PC-3 (cell line): ENCODE measurements at regions not wholly inside any gene's neighbourhood (a gene's known extent, or its start where the extent isn't known, plus 50 kb on each side); places are given as distances from the start of the nearest gene placed in this dataset.

Experiments
- CTCF ChIP-seq: fragments of 300-600 bp; sonication (generic); conservative IDR thresholded peaks from 2 replicates; pipeline ENCODE4 v1.5.1; 2017; ENCODE audit warnings: antibody characterized with exemption, low read depth, mild to moderate bottlenecking, low read length
- EZH2 ChIP-seq: fragments of 300-600 bp; sonication (generic); IDR thresholded peaks from one replicate; pipeline ENCODE4 v1.6.1; 2017; ENCODE audit warnings: antibody characterized with exemption, mild to moderate bottlenecking, low read length; ENCODE audit not compliant: unreplicated experiment
- EZH2phosphoT487 ChIP-seq: fragments of 300-600 bp; sonication (generic); IDR thresholded peaks from 2 replicates; pipeline ENCODE4 v1.6.1; 2018; ENCODE audit warnings: mild to moderate bottlenecking, antibody characterized with exemption, low read length, borderline replicate concordance

DNA sequence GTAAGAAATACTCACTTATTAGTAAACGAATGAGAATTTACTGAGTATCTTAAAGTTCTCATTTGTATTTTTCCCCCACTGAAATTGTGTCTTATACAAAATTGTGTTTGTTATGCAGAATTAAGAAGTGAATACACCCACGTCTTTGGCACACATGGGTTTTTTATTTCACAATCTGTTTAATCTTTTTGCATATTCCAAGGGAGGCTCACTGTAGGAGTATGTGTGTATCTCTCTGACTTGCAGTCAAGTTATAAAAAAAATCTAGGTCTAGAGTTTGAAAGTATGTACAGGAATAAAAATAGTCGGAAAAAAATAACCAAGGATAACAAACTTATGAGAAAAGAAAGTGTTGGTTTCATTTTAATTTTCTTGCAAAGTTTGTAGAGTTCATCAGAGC is 255.2 kb downstream of the PDCD6IP start:
- TF ChIP-seq EZH2 (no peak), CTCF (no peak), EZH2phosphoT487 (no peak)
